ENCODE measurements at regions not wholly inside any gene's neighbourhood (a gene's known extent, or its start where the extent isn't known, plus 50 kb on each side); places are given as distances from the start of the nearest gene placed in this dataset.
"Not testable (repeated sequence)": the region's sequence is repeated elsewhere in the genome, so short reads cannot be mapped to it uniquely, and the experiment has no call there.

GRCh38 chr7:68980011-68980410 lies 618.3 kb upstream of the AUTS2 start:
- Histone ChIP-seq H3K4me1 (no peaks in the 10 kb centered on the region), H3K27ac (peak overlapping the region in 1 of 12 donors; percentile 43), H3K9me3 (peaks cover 0 to 5% (median 0%) of the 10 kb centered on the region in 12 donors), H3K36me3 (no peaks in the 10 kb centered on the region), H3K4me3 (no peak overlapping the region), H3K27me3 (no peaks in the 10 kb centered on the region)
- TF ChIP-seq CTCF (IDR thresholded peaks at IDR 0.05) (no peak), POLR2A (IDR thresholded peaks at IDR 0.05) (no peak)
- ATAC-seq (peak in 1 of 4 donors; percentile 57), DNase-seq (no peak)
- intact Hi-C loops (cut with DNase I): no loop called here
- 23 to 37% (median 27%) methylated on average over 1 of the region's 1 CpG for WGBS, 4 donors

- H3K4me3 ChIP-seq; H3K4me1 ChIP-seq; intact Hi-C loops (cut with DNase I); H3K27me3 ChIP-seq; H3K9me3 ChIP-seq; H3K36me3 ChIP-seq: not testable (repeated sequence)
- peak overlapping the region in 1 of 12 donors; percentile 43 for H3K27ac ChIP-seq
- DNase-seq (peak in 3 of 5 donors; percentile 7 to 56 (median 51)), ATAC-seq (peak in 3 of 4 donors; percentile 44 to 90 (median 61))
- WGBS, 4 donors: 17 to 34% (median 28%) methylated on average over 2 of the region's 2 CpGs
Measured at GRCh38 chr7:68980432-68980831, 617.8 kb upstream of the AUTS2 start.

- ATAC-seq: no peak
- TF ChIP-seq CTCF (IDR thresholded peaks at IDR 0.05): no peak
- 51 to 61% (median 55%) methylated on average over 7 of the region's 7 CpGs for WGBS, 4 donors
Measured at GRCh38 chr7:68984306-68984705, 614.0 kb upstream of the AUTS2 start.

GRCh38 chr7:68994841-68995240 lies 603.4 kb upstream of the AUTS2 start:
- no peaks in the 10 kb centered on the region for H3K4me1 ChIP-seq
- TF ChIP-seq POLR2A (IDR thresholded peaks at IDR 0.05) (no peak), CTCF (IDR thresholded peaks at IDR 0.05) (no peak)
- H3K27ac ChIP-seq: no peak overlapping the region
- H3K9me3 ChIP-seq: peaks cover 0 to 8% (median 2%) of the 10 kb centered on the region in 12 donors
- H3K27me3 ChIP-seq: no peaks in the 10 kb centered on the region
- intact Hi-C loops (cut with DNase I): no loop called here
- DNase-seq: no peak
- H3K4me3 ChIP-seq: no peak overlapping the region
- H3K36me3 ChIP-seq: no peaks in the 10 kb centered on the region
- WGBS, 4 donors: 80 to 95% (median 89%) methylated on average over 3 of the region's 3 CpGs
- ATAC-seq: no peak

More at GRCh38 chr7:68984306-68984705, 614.0 kb upstream of the AUTS2 start:
- no peak overlapping the region for H3K4me3 ChIP-seq
- no peaks in the 10 kb centered on the region for H3K4me1 ChIP-seq
- DNase-seq: no peak
- H3K9me3 ChIP-seq: peaks cover 0 to 14% (median 0%) of the 10 kb centered on the region in 12 donors
- H3K36me3 ChIP-seq: no peaks in the 10 kb centered on the region
- intact Hi-C loops (cut with DNase I): no loop called here
- no peaks in the 10 kb centered on the region for H3K27me3 ChIP-seq
- no peak overlapping the region for H3K27ac ChIP-seq

- Histone ChIP-seq H3K36me3 (no peaks in the 10 kb centered on the region), H3K27ac (no peak overlapping the region), H3K27me3 (no peaks in the 10 kb centered on the region), H3K4me1 (no peaks in the 10 kb centered on the region), H3K9me3 (peaks cover 0 to 38% (median 31%) of the 10 kb centered on the region in 12 donors), H3K4me3 (no peak overlapping the region)
- DNase-seq (no peak), ATAC-seq (no peak)
- TF ChIP-seq POLR2A (IDR thresholded peaks at IDR 0.05): no peak
- TF ChIP-seq CTCF (IDR thresholded peaks at IDR 0.05): no peak
- intact Hi-C loops (cut with DNase I): no loop called here
- WGBS, 4 donors: 66 to 92% (median 83%) methylated on average over 3 of the region's 3 CpGs
Measured at GRCh38 chr7:68998136-68998535, 600.1 kb upstream of the AUTS2 start.
